Parathyroid adenoma (tissue), 2 donors: ENCODE measurements at regions not wholly inside any gene's neighbourhood (a gene's known extent, or its start where the extent isn't known, plus 50 kb on each side); places are given as distances from the start of the nearest gene placed in this dataset.

Experiments used
- H2AFZ ChIP-seq: fragments of 300-600 bp; sonication (generic); one replicate; pipeline ENCODE4 v1.7.0; 2017; ENCODE audit warnings: antibody characterized with exemption, mild to moderate bottlenecking
- H3K27ac ChIP-seq: fragments of 300-600 bp; sonication (generic); one replicate; pipeline ENCODE4 v1.7.0; 2017
- H3K27me3 ChIP-seq: fragments of 300-600 bp; sonication (generic); one replicate; pipeline ENCODE4 v1.7.0; 2017; ENCODE audit warnings: low read length; ENCODE audit not compliant: control insufficient read depth, insufficient read depth
- H3K36me3 ChIP-seq: fragments of 300-600 bp; sonication (generic); one replicate; pipeline ENCODE4 v1.7.0; 2017; ENCODE audit warnings: low read length; ENCODE audit not compliant: control insufficient read depth, insufficient read depth
- H3K4me1 ChIP-seq: fragments of 300-600 bp; sonication (generic); one replicate; pipeline ENCODE4 v1.7.0; 2017; ENCODE audit warnings: control low read depth
- H3K4me2 ChIP-seq: fragments of 300-600 bp; sonication (generic); one replicate; pipeline ENCODE4 v1.7.0; 2017; ENCODE audit warnings: low read length
- H3K4me3 ChIP-seq: fragments of 300-600 bp; sonication (generic); one replicate; pipeline ENCODE4 v1.7.0; 2017; ENCODE audit warnings: low read depth, low read length
- H3K79me2 ChIP-seq: fragments of 300-600 bp; sonication (generic); one replicate; pipeline ENCODE4 v1.7.0; 2017; ENCODE audit warnings: control low read depth
- H3K9ac ChIP-seq: fragments of 300-600 bp; sonication (generic); one replicate; pipeline ENCODE4 v1.7.0; 2017; ENCODE audit warnings: mild to moderate bottlenecking
- H3K9me3 ChIP-seq: fragments of 300-600 bp; sonication (generic); one replicate; pipeline ENCODE4 v1.7.0; 2017; ENCODE audit warnings: low read length; ENCODE audit not compliant: control insufficient read depth
- CTCF ChIP-seq: fragments of 300-600 bp; sonication (generic); IDR thresholded peaks from one replicate; pipeline ENCODE4 v1.7.0; 2017; ENCODE audit warnings: antibody characterized with exemption, mild to moderate bottlenecking
- donor health status: primary hyperparathyroidism.

- no peak overlapping the region for H3K4me2 ChIP-seq
- no peaks in the 10 kb centered on the region for H3K9me3 ChIP-seq
These were observed 1016.8 kb upstream of the ADGRL4 start for GRCh38 chr1:80023358-80023757.

DNA sequence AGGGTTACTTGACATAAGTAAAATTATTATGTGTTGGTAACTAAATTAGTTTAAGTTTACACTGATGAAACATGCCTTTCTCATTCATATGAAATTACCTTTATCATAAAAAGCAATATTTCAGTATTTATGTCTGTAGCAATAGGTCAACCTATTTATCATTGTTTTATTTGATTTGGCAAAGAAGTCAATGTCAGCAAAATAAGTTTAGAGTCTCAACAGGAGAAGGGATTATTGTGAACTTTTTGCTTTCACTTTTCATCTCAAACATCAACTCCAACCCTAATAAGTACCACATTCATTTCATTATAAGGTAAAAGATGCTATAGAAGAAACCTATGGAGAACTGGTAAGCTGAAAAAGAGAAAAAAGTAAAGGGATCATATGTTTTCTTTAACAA lies 1015.4 kb upstream of the ADGRL4 start:
- Histone ChIP-seq H3K4me3 (no peak overlapping the region), H3K4me2 (no peak overlapping the region), H3K27ac (no peak overlapping the region), H3K36me3 (no peaks in the 10 kb centered on the region), H3K9me3 (no peaks in the 10 kb centered on the region), H3K79me2 (no peaks in the 10 kb centered on the region), H3K4me1 (no peaks in the 10 kb centered on the region), H2AFZ (no peak overlapping the region), H3K27me3 (no peaks in the 10 kb centered on the region), H3K9ac (no peak overlapping the region)
- no peak for TF ChIP-seq CTCF

More at GRCh38 chr1:80023358-80023757, 1016.8 kb upstream of the ADGRL4 start:
- no peaks in the 10 kb centered on the region for H3K27me3 ChIP-seq
- H3K9ac ChIP-seq = no peak overlapping the region
- no peak overlapping the region for H3K4me3 ChIP-seq
- no peaks in the 10 kb centered on the region for H3K36me3 ChIP-seq
- no peak overlapping the region for H3K27ac ChIP-seq
- no peak overlapping the region for H2AFZ ChIP-seq
- H3K79me2 ChIP-seq = no peaks in the 10 kb centered on the region
- no peak for TF ChIP-seq CTCF
- H3K4me1 ChIP-seq = no peaks in the 10 kb centered on the region

DNA sequence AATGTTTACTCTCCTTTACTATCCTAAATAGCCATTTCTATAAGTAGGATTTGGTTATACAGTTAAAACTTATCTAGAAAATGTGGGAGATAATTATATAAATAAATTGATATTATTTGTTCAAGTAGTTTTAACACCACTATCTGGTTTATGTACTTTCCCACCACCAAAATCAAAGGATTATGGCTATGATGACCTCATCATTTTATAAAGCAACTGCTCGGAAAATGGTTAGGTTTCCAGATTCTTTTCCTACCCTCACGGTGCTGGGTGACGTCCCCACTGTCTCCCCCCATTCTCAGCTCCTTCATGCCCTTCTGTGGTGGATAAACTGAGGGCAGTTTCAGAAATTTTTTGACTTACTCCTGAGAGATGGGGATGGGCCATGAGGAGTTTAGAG lies 1011.8 kb upstream of the ADGRL4 start:
- Histone ChIP-seq H3K27ac (no peak overlapping the region), H3K27me3 (no peaks in the 10 kb centered on the region), H3K9me3 (no peaks in the 10 kb centered on the region), H3K9ac (no peak overlapping the region), H2AFZ (no peak overlapping the region), H3K4me1 (no peaks in the 10 kb centered on the region), H3K79me2 (no peaks in the 10 kb centered on the region), H3K4me2 (no peak overlapping the region), H3K4me3 (no peak overlapping the region), H3K36me3 (no peaks in the 10 kb centered on the region)
- no peak for TF ChIP-seq CTCF

DNA sequence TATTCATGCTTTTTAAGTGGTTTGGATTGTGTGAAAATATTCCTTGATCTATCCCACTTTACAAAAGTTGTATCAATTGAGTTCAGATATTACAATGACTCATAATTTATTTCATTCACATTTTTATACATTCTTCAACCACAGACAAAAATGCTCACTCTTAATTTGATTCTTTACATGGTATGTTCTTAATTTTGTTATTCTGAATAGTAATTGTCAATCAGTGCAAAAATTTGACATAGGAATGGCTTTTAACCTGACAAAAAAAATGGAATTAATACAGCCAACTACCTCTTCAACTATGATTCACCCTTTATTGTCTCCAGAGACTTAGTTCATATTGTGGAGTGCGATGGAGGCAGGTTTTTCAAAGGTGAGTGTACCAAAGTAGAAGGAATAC lies 1002.4 kb upstream of the ADGRL4 start:
- H3K27me3 ChIP-seq = no peaks in the 10 kb centered on the region
- no peaks in the 10 kb centered on the region for H3K4me1 ChIP-seq
- no peak overlapping the region for H3K27ac ChIP-seq
- no peak for TF ChIP-seq CTCF
- H3K4me2 ChIP-seq = no peak overlapping the region
- H3K9ac ChIP-seq = no peak overlapping the region
- no peaks in the 10 kb centered on the region for H3K9me3 ChIP-seq
- H3K4me3 ChIP-seq = no peak overlapping the region
- no peaks in the 10 kb centered on the region for H3K36me3 ChIP-seq
- no peak overlapping the region for H2AFZ ChIP-seq
- no peaks in the 10 kb centered on the region for H3K79me2 ChIP-seq

DNA sequence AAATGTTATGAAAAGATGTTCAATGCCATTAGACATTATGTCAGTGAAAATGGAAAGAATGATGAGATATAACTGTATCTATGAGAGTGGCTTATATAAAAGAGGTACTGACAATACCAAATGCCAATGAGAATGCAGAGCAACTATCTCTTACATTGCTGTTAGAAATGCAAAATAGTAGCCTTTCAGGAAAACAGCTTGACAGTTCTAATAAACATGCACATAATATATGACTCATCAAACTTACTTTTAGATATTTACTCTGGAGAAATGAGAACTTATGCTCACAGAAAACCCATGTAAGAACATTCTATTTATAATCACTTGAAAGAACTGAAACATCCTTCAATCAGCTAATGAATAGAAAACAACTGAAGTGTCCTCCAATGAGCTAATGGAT lies 996.7 kb upstream of the ADGRL4 start:
- no peak overlapping the region for H3K27ac ChIP-seq
- no peak overlapping the region for H3K4me3 ChIP-seq
- no peak overlapping the region for H2AFZ ChIP-seq
- H3K9ac ChIP-seq = no peak overlapping the region
- no peak for TF ChIP-seq CTCF
- H3K4me1 ChIP-seq = no peaks in the 10 kb centered on the region
- no peak overlapping the region for H3K4me2 ChIP-seq
- H3K79me2 ChIP-seq = no peaks in the 10 kb centered on the region
- H3K36me3 ChIP-seq = no peaks in the 10 kb centered on the region
- no peaks in the 10 kb centered on the region for H3K27me3 ChIP-seq
- H3K9me3 ChIP-seq = no peaks in the 10 kb centered on the region
